Kidney tubule cell (primary cell): ENCODE measurements at regions not wholly inside any gene's neighbourhood (a gene's known extent, or its start where the extent isn't known, plus 50 kb on each side); places are given as distances from the start of the nearest gene placed in this dataset.
"Not testable (repeated sequence)": the region's sequence is repeated elsewhere in the genome, so short reads cannot be mapped to it uniquely, and the experiment has no call there.

Experiments
- DNase-seq: peaks from one replicate; pipeline ENCODE4 v3.0.0-alpha.2; 2018; ENCODE audit warnings: low spot score

GRCh38 chr5:135279328-135279727, 119.7 kb downstream of the MACROH2A1 start:
- no peak for DNase-seq

DNA sequence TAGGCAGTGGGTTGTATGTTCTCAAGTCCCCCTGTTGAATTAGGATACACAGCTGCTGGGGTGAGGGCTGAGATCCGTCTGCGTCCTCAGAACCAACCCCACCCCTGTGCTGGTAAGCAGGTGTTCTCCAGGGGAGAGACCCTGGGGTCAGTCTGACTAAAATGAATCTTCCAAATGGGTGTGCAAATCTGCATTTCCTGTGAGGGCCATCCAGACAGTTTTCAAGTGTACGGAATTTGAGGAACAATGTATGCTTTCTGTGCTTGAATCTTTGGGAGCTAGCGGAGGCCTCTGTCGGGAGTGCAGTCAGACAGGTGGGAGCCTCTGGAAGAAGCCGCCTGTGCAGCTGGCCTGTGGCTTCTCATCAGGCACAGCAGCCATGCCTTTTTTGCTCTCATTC, 122.9 kb downstream of the MACROH2A1 start:
- DNase-seq, result no peak

- no peak for DNase-seq
Observed at GRCh38 chr5:135273212-135273611, 125.8 kb downstream of the MACROH2A1 start.

DNA sequence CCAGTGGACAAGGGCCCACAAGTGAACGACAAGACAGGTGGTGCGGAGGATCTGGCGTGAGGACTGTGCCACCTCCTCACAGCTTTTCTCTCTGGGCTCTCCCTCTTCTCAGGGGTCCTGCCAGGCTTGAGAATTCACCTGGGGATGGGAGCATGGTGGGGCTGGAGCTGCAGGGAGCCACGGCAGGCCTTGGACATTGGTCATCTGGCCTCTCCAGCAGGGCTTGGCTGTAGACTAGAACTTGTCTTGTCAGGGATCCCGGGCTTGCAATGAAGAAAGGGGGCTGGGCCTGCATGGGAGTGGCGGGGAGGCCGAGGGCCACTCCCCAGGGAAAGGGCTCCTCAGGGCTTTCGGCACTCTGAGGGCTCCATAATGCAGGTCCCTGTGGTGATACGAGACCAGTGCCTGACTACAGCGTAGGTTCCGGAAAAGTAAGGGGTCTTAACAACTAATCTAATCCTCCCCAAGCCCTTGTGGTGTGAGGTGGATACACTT, 126.7 kb downstream of the MACROH2A1 start:
- no peak for DNase-seq

GRCh38 chr5:135271533-135272310, 127.3 kb downstream of the MACROH2A1 start:
- DNase-seq, result no peak

- no peak for DNase-seq
Observed at GRCh38 chr5:135269931-135270421, 129.1 kb downstream of the MACROH2A1 start.

DNA sequence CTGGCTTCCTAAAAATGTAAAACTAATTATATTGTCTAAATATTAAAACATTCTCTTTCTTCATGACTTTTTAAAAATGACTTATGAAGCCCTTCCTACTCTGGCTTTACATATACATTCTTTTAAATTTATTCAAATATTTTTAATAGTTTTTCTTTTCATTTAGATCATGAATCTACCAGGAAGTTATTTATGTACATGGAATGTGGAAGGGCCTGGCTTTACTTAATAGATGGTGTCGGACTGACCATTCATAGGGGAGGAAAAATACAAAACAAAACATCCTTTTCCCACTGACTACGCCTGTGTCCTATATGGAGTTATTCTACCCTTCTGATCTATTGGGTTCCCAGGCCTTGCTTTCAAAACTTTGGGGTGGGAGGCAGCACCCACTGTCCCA, 129.8 kb downstream of the MACROH2A1 start:
- DNase-seq, result no peak

- DNase-seq, result no peak
Observed at GRCh38 chr5:135266975-135267374, 132.1 kb downstream of the MACROH2A1 start.

- DNase-seq, result peak; percentile 20
Observed at GRCh38 chr5:135266303-135266635, 132.8 kb downstream of the MACROH2A1 start.

GRCh38 chr5:135265497-135266302, 133.3 kb downstream of the MACROH2A1 start:
- DNase-seq, result no peak

- no peak for DNase-seq
Observed at GRCh38 chr5:135264451-135265440, 134.3 kb downstream of the MACROH2A1 start.

GRCh38 chr5:135263022-135263668, 135.9 kb downstream of the MACROH2A1 start:
- DNase-seq, result no peak

- DNase-seq, result no peak
Observed at GRCh38 chr5:135262364-135262763, 136.7 kb downstream of the MACROH2A1 start.

DNA sequence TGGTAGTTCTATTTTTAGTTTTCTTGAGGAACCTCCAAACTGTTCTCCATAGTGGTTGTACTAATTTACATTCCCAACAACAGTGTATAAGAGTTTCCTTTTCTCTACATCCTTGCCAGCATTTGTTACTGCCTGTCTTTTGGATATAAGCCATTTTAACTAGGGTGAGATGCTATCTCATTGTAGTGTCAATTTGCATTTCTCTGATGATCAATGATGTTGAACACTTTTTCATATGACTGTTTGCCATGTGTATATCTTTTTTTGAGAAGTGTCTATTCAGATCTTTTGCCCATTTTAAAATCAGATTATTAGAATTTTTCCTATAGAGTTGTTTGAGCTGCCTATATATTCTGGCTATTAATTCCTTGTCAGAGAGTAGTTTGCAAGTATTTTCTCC, 138.9 kb downstream of the MACROH2A1 start:
- DNase-seq, result not testable (repeated sequence)

DNA sequence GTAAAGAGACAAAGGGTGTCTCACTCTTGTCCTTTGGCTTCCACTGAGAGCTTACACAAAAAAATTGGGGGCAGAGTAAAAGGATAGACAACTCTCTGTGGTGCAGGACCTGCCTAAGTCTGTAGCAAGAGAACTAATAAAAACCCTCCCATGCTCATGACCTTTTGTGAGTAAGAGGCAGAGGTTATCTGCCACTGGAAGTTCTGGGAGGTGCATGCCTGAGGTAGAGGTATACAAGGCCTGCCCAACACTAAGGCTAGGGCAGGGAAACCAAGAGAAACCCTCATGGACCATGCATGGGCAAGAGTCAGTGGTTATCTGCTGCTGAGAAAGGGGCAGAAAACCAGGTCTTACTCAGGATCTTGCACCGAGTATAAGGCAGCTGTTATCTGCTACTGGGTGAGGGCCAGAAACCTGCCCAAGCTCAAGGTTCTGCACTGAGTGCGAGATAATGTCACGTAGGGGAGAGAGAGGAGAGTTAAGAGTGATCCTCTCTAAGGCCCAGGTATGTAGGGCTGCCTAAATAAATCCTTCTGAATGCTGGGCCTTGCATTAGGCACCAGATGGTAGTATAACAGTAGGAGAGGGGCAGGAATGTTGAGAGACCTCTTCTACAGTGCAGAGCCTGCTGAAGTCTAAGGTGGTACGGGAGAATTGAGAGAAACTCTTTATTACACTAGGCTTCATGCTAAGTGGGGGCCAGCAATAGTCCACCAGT, 143.4 kb downstream of the MACROH2A1 start:
- DNase-seq, result no peak

GRCh38 chr5:135254183-135254582, 144.8 kb downstream of the MACROH2A1 start:
- DNase-seq, result no peak

- no peak for DNase-seq
Observed at GRCh38 chr5:135253601-135254178, 145.3 kb downstream of the MACROH2A1 start.

GRCh38 chr5:135251093-135251492, 147.9 kb downstream of the MACROH2A1 start:
- DNase-seq, result no peak

GRCh38 chr5:135250671-135251070, 148.4 kb downstream of the MACROH2A1 start:
- no peak for DNase-seq

DNA sequence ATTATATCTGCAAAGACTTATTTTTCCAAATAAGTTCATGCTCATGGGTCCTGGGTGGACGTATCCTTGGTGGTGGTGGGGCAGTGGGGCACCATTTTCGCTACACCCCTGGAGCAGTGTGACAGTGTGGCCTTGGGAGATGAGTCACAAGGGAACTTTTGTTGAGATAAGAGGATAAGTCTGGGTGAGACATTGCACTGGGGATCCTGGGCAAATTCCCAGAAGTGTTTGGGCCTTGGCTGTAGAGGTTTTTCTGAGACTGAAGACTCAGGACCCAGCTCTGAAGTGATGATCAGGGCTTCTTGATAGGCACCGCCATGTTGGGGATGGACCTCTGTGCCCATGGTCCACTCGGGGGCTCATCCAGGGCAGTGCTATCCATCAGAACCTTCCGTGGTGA, 149.4 kb downstream of the MACROH2A1 start:
- DNase-seq, result no peak
